ENCODE measurements at regions not wholly inside any gene's neighbourhood (a gene's known extent, or its start where the extent isn't known, plus 50 kb on each side); places are given as distances from the start of the nearest gene placed in this dataset.

DNA sequence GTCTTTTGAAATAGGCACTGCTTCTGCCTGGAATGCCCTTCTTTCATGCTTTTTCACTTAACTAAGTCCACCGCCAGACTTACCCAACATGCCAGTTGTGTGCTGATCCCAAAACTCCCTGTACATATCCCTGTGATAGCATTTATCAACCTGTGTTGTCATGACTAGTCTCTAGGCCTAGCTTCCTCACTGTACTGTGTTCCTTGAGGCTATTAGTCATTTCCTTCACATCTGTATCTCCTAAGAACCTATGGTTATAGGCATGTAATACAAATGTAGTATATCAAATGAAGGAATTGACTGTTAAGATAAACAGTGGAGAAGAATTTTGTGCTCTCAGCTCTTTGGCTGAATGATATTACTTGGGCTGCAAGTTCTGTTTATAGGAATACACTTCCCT is 184.3 kb downstream of the CYRIA start:
- TF ChIP-seq, protein P1, sequence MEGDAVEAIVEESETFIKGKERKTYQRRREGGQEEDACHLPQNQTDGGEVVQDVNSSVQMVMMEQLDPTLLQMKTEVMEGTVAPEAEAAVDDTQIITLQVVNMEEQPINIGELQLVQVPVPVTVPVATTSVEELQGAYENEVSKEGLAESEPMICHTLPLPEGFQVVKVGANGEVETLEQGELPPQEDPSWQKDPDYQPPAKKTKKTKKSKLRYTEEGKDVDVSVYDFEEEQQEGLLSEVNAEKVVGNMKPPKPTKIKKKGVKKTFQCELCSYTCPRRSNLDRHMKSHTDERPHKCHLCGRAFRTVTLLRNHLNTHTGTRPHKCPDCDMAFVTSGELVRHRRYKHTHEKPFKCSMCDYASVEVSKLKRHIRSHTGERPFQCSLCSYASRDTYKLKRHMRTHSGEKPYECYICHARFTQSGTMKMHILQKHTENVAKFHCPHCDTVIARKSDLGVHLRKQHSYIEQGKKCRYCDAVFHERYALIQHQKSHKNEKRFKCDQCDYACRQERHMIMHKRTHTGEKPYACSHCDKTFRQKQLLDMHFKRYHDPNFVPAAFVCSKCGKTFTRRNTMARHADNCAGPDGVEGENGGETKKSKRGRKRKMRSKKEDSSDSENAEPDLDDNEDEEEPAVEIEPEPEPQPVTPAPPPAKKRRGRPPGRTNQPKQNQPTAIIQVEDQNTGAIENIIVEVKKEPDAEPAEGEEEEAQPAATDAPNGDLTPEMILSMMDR (IDR thresholded peaks at IDR 0.05): no peak
- no peak for TF ChIP-seq POLR2A (IDR thresholded peaks at IDR 0.05)
